HG03439 (cell line): ENCODE measurements at regions not wholly inside any gene's neighbourhood (a gene's known extent, or its start where the extent isn't known, plus 50 kb on each side); places are given as distances from the start of the nearest gene placed in this dataset.
A peak's percentile ranks its signal among the peaks of the same experiment; 100 is the strongest.

Experiments
- ATAC-seq: cut with Tn5 transposase; IDR thresholded peaks from one replicate; pipeline ENCODE4 v1.9.1; 2021; ENCODE audit warnings: mild to moderate bottlenecking, moderate library complexity; ENCODE audit not compliant: unreplicated experiment

- ATAC-seq, result no peak
Observed at GRCh38 chr5:87099968-87100367, 167.7 kb upstream of the RASA1 start.

- no peak for ATAC-seq
Observed at GRCh38 chr5:87101321-87101720, 166.4 kb upstream of the RASA1 start.

DNA sequence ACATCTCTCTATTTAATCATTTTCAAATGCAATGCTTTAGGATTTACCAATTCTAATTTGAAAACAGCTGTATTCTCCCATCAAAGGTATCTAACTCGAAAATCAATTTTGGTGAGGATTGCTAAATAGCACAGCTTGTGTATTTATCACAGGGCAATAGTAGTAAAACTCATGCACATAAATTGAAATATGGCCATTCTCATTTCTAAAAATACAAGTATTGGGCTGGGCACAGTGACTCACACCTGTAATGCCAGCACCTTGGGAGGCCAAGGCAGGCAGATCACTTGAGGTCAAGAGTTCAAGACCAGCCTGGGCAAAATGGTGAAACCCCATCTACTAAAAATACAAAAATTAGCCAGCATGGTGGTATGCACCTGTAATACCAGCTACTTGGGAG, 164.8 kb upstream of the RASA1 start:
- ATAC-seq, result no peak

GRCh38 chr5:87103616-87104287, 163.9 kb upstream of the RASA1 start:
- peak; percentile 89 for ATAC-seq

DNA sequence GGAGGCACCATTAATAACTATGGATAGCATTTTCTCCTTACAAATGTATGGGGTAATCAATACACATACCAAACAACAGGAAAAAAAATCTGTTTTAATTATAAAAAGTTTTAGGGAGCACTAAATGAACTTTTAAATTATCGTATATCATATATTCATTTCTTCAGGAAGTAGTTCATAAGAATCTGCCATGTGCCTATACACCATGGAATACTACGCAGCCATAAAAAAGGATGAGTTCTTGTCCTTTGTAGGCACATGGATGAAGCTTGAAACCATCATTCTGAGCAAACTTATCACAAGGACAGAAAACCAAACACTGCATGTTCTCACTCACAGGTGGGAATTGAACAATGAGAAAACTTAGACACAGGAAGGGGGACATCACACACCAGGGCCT, 162.1 kb upstream of the RASA1 start:
- ATAC-seq, result no peak

- ATAC-seq, result no peak
Observed at GRCh38 chr5:87109746-87110145, 157.9 kb upstream of the RASA1 start.

- ATAC-seq, result no peak
Observed at GRCh38 chr5:87110721-87111120, 157.0 kb upstream of the RASA1 start.

- ATAC-seq, result no peak
Observed at GRCh38 chr5:87113861-87114260, 153.8 kb upstream of the RASA1 start.

GRCh38 chr5:87114631-87115030, 153.1 kb upstream of the RASA1 start:
- ATAC-seq, result no peak

DNA sequence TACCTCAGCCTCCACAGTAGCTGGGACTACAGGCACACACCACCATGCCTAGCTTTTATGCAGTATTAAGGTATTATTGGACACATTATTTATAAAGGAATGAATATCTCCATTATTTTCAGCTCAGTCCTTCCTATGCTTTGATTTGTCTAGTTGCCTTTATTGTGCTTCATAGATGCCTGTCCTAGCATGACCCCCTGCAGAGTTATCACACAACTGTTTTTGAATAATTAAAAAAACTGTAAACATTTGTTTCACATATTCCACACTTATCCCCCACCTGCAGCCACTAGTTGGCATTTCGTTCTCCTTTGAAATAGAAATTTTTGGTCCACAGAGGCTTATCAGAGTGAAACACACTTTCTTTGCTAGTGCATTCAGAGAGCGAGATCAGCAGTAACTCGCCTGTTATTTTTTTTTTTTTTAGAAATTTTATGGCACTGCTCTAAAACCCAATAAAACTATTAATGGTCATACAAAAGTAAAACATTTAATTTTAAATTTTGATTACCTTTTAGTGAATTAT, 151.8 kb upstream of the RASA1 start:
- ATAC-seq, result no peak

GRCh38 chr5:87116825-87117512, 150.7 kb upstream of the RASA1 start:
- ATAC-seq, result peak; percentile 76

GRCh38 chr5:87119588-87119987, 148.1 kb upstream of the RASA1 start:
- ATAC-seq, result no peak

DNA sequence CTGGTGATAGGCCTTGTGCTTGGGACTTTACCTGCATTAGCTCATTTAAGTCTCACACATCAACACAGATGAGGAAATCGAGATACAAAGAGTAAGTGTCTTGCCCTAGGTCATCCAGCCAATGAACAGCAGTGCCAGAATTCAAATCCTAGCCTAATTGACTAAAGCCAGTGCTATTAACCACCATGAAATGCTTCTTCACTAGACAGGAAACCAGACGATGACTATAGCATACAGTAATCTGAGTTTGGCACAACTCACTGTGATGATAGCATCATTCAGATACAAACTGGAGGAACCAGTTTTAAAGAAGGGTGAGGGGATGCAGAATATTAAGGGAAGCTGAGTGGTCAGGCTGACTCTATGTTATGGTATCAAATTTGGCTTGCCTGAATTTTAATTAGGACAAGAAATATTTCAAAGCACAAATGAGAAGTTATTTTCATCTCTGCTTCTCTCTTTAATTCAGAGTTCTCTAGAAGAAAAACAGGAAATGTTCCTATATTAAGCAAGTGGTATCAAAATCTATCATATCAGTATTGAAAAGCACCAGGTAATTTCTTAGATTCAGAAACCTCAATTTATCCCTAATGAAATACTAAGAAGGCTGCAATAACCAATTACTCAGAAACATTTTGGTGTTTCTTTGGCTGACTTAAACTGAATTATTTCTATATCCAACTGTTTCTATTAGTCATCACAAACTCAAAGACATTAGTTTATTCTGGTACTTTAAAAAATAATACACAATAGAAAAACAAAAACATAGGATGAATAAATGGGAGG, 147.0 kb upstream of the RASA1 start:
- ATAC-seq, result peak; percentile 30

GRCh38 chr5:87121304-87122150, 146.2 kb upstream of the RASA1 start:
- peak; percentile 78 for ATAC-seq

DNA sequence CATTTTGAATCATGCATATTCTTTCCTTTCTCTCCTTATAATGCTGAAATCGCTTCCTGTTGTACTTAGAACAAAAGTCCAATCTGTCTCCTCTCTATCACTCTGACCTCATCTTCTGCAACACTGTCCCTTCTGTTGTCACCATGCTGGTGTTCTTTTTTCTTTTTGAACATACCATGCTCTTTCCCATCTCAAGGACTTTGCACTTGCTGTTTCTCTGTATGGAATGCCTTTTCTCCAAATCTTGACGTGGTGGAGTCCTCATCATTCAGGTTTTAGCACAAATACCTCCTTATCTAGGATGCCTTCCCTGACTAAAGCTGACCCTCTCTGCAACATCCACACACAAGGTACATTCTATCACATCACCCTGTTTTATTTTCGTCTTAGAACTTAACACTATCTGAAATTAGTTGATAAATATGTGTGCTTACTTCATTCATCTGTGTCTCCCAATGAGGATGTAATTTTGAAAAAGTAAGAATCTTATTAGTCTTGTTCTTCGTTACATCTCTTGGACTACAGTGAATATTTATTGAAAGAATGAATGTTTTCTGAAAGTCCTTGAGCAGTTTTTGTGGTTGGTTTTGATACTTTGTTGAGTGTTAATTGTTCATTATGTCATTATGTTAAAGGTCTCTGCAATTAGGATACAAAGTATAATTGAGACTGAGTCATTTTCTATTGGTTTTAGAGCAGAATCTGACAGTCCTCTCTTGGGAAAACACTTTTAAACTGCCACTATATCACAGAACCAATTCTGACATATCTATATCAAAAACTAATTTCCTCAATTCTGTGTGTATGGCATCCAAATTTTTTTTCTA, 145.3 kb upstream of the RASA1 start:
- no peak for ATAC-seq

DNA sequence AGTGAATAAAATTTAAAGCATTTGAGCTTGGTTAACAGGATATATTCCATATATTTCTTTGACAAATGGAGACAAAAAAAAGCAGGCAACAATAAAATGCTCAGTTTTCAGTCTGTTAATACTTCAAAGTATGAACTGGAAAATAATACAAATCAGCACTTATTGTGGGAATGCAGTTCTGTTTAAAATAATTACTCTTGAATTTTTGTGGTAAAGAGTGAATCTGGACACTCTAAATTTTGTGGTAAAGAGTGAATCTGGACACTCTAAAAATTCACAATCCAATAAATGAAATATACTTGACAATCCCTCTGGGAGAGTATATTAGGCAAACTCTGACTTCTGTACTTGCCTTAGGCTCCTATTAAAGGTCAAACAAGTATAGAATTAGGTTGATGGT, 141.9 kb upstream of the RASA1 start:
- ATAC-seq, result no peak

- no peak for ATAC-seq
Observed at GRCh38 chr5:87126869-87127268, 140.8 kb upstream of the RASA1 start.

DNA sequence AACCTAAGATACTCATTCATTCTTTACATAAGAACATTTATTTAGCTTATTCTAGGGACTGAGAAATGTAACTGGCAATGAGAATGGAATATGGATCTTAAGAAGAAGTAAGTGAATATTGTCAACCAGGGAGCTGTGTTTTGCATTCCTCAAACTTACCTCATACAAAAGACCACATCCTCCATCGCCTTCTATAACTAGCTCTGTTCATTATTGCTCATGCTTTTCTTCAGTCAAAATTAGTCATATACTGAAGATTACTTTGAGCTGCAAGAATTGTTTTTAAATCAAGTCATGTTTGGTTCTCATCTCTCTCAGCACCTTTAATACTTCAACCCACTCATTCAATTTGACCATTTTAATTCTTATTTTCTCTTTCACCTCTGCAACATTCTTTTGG, 140.3 kb upstream of the RASA1 start:
- ATAC-seq, result no peak

GRCh38 chr5:87127956-87128687, 139.6 kb upstream of the RASA1 start:
- ATAC-seq, result no peak
